Lung (tissue), 11 donors: ENCODE measurements at regions not wholly inside any gene's neighbourhood (a gene's known extent, or its start where the extent isn't known, plus 50 kb on each side); places are given as distances from the start of the nearest gene placed in this dataset.

Source experiments
- ATAC-seq: fragments of 200-7000 bp; cut with Tn5 transposase; one replicate; pipeline ENCODE4 v1.9.1; 2020; ENCODE audit warnings: moderate number of reproducible peaks; ENCODE audit not compliant: insufficient read depth, low FRiP score
- DNase-seq, 3 donors: peaks; one replicate each; pipeline ENCODE4 v3.0.0-alpha.2; 2013 to 2017
- H3K27ac ChIP-seq, 2 donors: one replicate each; pipeline ENCODE4 v1.5.1; 2013; ENCODE audit warnings: mild to moderate bottlenecking in 2 of 2, moderate library complexity in 2 of 2, control low read depth in 1 of 2, inconsistent platforms in 1 of 2, low read depth in 1 of 2, low read length in 1 of 2
- H3K27me3 ChIP-seq, 3 donors: one replicate each; pipeline ENCODE4 v1.5.1; 2013; ENCODE audit warnings: low read length in 2 of 3; ENCODE audit not compliant: control insufficient read depth in 3 of 3, insufficient read depth in 3 of 3
- H3K36me3 ChIP-seq, 4 donors: one replicate each; pipeline ENCODE4 v1.5.1; 2013; ENCODE audit warnings: low read length in 4 of 4, mild to moderate bottlenecking in 1 of 4, moderate library complexity in 1 of 4; ENCODE audit not compliant: control insufficient read depth in 4 of 4, insufficient read depth in 4 of 4
- H3K4me1 ChIP-seq, 5 donors: one replicate each; pipeline ENCODE4 v1.5.1; 2013; ENCODE audit warnings: low read length in 5 of 5, mild to moderate bottlenecking in 2 of 5, moderate library complexity in 1 of 5; ENCODE audit not compliant: control insufficient read depth in 5 of 5, insufficient read depth in 5 of 5
- H3K4me3 ChIP-seq: one replicate; pipeline ENCODE4 v1.5.1; 2013; ENCODE audit warnings: mild to moderate bottlenecking, control low read depth, moderate library complexity
- H3K9ac ChIP-seq, 2 donors: one replicate each; pipeline ENCODE4 v1.5.1; 2013; ENCODE audit warnings: low read length in 2 of 2, control low read depth in 1 of 2; ENCODE audit not compliant: insufficient read depth in 1 of 2
- H3K9me3 ChIP-seq, 4 donors: one replicate each; pipeline ENCODE4 v1.5.1; 2013; ENCODE audit warnings: low read length in 3 of 4, mild to moderate bottlenecking in 1 of 4, moderate library complexity in 1 of 4; ENCODE audit not compliant: control insufficient read depth in 4 of 4, insufficient read depth in 3 of 4
- WGBS, 2 donors: extraction: QIAGEN DNeasy Blood & Tissue Kit; methylation state at CpG; one replicate each; pipeline ENCODE4 v1.1.7; 2013; 5-methylcytosine and 5-hydroxymethylcytosine counted together
- TF ChIP-seq, protein P1 (sequence below): IDR thresholded peaks from 2 replicates; pipeline ENCODE4 v1.5.1; 2012; ENCODE audit warnings: mild to moderate bottlenecking; ENCODE audit errors: control extremely low read depth, extremely low read depth
- donor health status: control.
- donor health status: control.
- donor health status: Bipolar disorder and iron deficiency.
- donor health status: healthy.
- donor health status: DM: yes; HTN: yes; CAD: no.

GRCh38 chr14:89629383-89629782 lies 212.3 kb upstream of the FOXN3 start:
- no peaks in the 10 kb centered on the region for H3K9me3 ChIP-seq
- H3K36me3 ChIP-seq, result no peaks in the 10 kb centered on the region
- H3K4me1 ChIP-seq, result peaks cover 0 to 16% (median 6%) of the 10 kb centered on the region in 5 donors
- H3K27me3 ChIP-seq, result no peaks in the 10 kb centered on the region
- DNase-seq, result no peak
- no peak overlapping the region for H3K27ac ChIP-seq
- H3K4me3 ChIP-seq, result no peak overlapping the region
- WGBS, 2 donors, result 70 to 78% methylated on average over 8 of the region's 8 CpGs
- TF ChIP-seq, protein P1, sequence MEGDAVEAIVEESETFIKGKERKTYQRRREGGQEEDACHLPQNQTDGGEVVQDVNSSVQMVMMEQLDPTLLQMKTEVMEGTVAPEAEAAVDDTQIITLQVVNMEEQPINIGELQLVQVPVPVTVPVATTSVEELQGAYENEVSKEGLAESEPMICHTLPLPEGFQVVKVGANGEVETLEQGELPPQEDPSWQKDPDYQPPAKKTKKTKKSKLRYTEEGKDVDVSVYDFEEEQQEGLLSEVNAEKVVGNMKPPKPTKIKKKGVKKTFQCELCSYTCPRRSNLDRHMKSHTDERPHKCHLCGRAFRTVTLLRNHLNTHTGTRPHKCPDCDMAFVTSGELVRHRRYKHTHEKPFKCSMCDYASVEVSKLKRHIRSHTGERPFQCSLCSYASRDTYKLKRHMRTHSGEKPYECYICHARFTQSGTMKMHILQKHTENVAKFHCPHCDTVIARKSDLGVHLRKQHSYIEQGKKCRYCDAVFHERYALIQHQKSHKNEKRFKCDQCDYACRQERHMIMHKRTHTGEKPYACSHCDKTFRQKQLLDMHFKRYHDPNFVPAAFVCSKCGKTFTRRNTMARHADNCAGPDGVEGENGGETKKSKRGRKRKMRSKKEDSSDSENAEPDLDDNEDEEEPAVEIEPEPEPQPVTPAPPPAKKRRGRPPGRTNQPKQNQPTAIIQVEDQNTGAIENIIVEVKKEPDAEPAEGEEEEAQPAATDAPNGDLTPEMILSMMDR, result no peak
- ATAC-seq, result no peak
- H3K9ac ChIP-seq, result no peak overlapping the region

GRCh38 chr14:89628521-89628920 lies 211.5 kb upstream of the FOXN3 start:
- H3K9me3 ChIP-seq, result no peaks in the 10 kb centered on the region
- TF ChIP-seq, protein P1, result no peak
- H3K4me3 ChIP-seq, result peak overlapping the region; percentile 33
- no peak for DNase-seq
- H3K27me3 ChIP-seq, result no peaks in the 10 kb centered on the region
- WGBS, 2 donors, result 88 to 97% methylated on average over 4 of the region's 4 CpGs
- H3K4me1 ChIP-seq, result peaks cover 0 to 22% (median 4%) of the 10 kb centered on the region in 5 donors
- H3K9ac ChIP-seq, result no peak overlapping the region
- no peaks in the 10 kb centered on the region for H3K36me3 ChIP-seq
- no peak for ATAC-seq
- no peak overlapping the region for H3K27ac ChIP-seq

GRCh38 chr14:89626233-89626806 lies 209.3 kb upstream of the FOXN3 start:
- Histone ChIP-seq H3K4me3 (no peak overlapping the region), H3K9ac (no peak overlapping the region), H3K4me1 (peaks cover 0 to 22% (median 4%) of the 10 kb centered on the region in 5 donors), H3K27me3 (no peaks in the 10 kb centered on the region), H3K36me3 (no peaks in the 10 kb centered on the region), H3K9me3 (no peaks in the 10 kb centered on the region), H3K27ac (no peak overlapping the region)
- DNase-seq (no peak), ATAC-seq (no peak)
- TF ChIP-seq, protein P1, result no peak
- WGBS, 2 donors, result 71 to 76% methylated on average over 6 of the region's 6 CpGs

DNA sequence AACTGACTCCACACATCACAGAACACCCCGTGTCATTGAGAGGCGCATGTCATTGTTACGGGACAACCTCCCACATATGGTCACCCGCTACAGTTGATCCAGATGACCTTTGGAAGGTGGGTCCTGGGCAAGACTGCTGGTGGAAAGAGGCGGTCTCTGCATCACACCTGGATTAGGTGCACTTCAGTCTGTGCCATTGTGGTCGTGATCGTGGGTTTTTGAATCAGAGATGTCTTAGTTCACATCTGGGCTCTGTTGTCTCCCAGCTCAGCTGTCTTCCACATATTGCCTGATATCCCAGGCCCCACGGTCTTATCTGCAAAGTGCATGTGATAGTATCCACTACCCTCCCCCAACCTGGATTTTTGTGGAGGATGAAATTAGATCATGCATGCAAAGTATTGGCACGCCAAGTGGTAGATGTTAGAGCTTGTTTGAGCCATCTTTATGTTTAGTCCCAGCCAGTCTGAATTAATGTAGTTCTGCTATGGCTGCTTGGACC lies 208.7 kb upstream of the FOXN3 start:
- TF ChIP-seq, protein P1, result no peak
- no peak for ATAC-seq
- DNase-seq, result peak in 2 of 3 donors; percentile 31 to 32
- Histone ChIP-seq H3K4me1 (peaks cover 0 to 22% (median 4%) of the 10 kb centered on the region in 5 donors), H3K4me3 (no peak overlapping the region), H3K36me3 (no peaks in the 10 kb centered on the region), H3K9ac (peak overlapping the region in 1 of 2 donors; percentile 50), H3K27ac (no peak overlapping the region), H3K27me3 (no peaks in the 10 kb centered on the region), H3K9me3 (no peaks in the 10 kb centered on the region)
- WGBS, 2 donors, result 79 to 83% methylated on average over 9 of the region's 9 CpGs
